G401 (cell line): ENCODE measurements at regions not wholly inside any gene's neighbourhood (a gene's known extent, or its start where the extent isn't known, plus 50 kb on each side); places are given as distances from the start of the nearest gene placed in this dataset.
"Not testable (repeated sequence)": the region's sequence is repeated elsewhere in the genome, so short reads cannot be mapped to it uniquely, and the experiment has no call there.

Experiments used
- DNase-seq: peaks from one replicate; pipeline ENCODE4 v3.0.0-alpha.2; 2015; ENCODE audit warnings: low spot score
- in situ Hi-C: cut with HindIII; loops from 2 replicates; pipeline ENCODE4 v1.10.0; 2016; ENCODE audit warnings: low sequenced_read_pairs, mixed read lengths

GRCh38 chr14:85336817-85337216, 193.1 kb upstream of the FLRT2 start:
- no peak for DNase-seq
- in situ Hi-C loops = no loop called here

GRCh38 chr14:85338895-85339294, 191.0 kb upstream of the FLRT2 start:
- in situ Hi-C loops = no loop called here
- no peak for DNase-seq

- DNase-seq = no peak
- in situ Hi-C loops = no loop called here
Measured at GRCh38 chr14:85342858-85343607, 186.9 kb upstream of the FLRT2 start.

GRCh38 chr14:85344171-85344570, 185.8 kb upstream of the FLRT2 start:
- in situ Hi-C loops = no loop called here
- no peak for DNase-seq

GRCh38 chr14:85344847-85345570, 184.9 kb upstream of the FLRT2 start:
- DNase-seq = no peak
- in situ Hi-C loops = no loop called here

- in situ Hi-C loops = no loop called here
- no peak for DNase-seq
Measured at GRCh38 chr14:85350667-85351066, 179.3 kb upstream of the FLRT2 start.

- in situ Hi-C loops = not testable (repeated sequence)
Measured at GRCh38 chr14:85352588-85352987, 177.4 kb upstream of the FLRT2 start.

GRCh38 chr14:85357120-85357519, 172.8 kb upstream of the FLRT2 start:
- in situ Hi-C loops = no loop called here
- DNase-seq = no peak

More at GRCh38 chr14:85352588-85352987, 177.4 kb upstream of the FLRT2 start:
- not testable (repeated sequence) for DNase-seq

- in situ Hi-C loops = no loop called here
- no peak for DNase-seq
Measured at GRCh38 chr14:85358136-85358785, 171.7 kb upstream of the FLRT2 start.

GRCh38 chr14:85359505-85359904, 170.4 kb upstream of the FLRT2 start:
- DNase-seq = no peak
- in situ Hi-C loops = no loop called here

- in situ Hi-C loops = no loop called here
- no peak for DNase-seq
Measured at GRCh38 chr14:85363358-85363757, 166.6 kb upstream of the FLRT2 start.

- DNase-seq = no peak
- in situ Hi-C loops = no loop called here
Measured at GRCh38 chr14:85366226-85366625, 163.7 kb upstream of the FLRT2 start.

GRCh38 chr14:85380881-85381280, 149.1 kb upstream of the FLRT2 start:
- DNase-seq = no peak
- in situ Hi-C loops = no loop called here

- no peak for DNase-seq
- in situ Hi-C loops = no loop called here
Measured at GRCh38 chr14:85382341-85382740, 147.6 kb upstream of the FLRT2 start.

- in situ Hi-C loops = no loop called here
Measured at GRCh38 chr14:85387181-85387580, 142.8 kb upstream of the FLRT2 start.

GRCh38 chr14:85390236-85390635, 139.7 kb upstream of the FLRT2 start:
- in situ Hi-C loops = no loop called here
- no peak for DNase-seq

More at GRCh38 chr14:85387181-85387580, 142.8 kb upstream of the FLRT2 start:
- DNase-seq = no peak

- in situ Hi-C loops = no loop called here
- DNase-seq = no peak
Measured at GRCh38 chr14:85391455-85391854, 138.5 kb upstream of the FLRT2 start.

- no peak for DNase-seq
- in situ Hi-C loops = no loop called here
Measured at GRCh38 chr14:85391892-85392291, 138.1 kb upstream of the FLRT2 start.

GRCh38 chr14:85399186-85399585, 130.8 kb upstream of the FLRT2 start:
- in situ Hi-C loops = no loop called here
- no peak for DNase-seq

GRCh38 chr14:85400678-85401077, 129.3 kb upstream of the FLRT2 start:
- in situ Hi-C loops = no loop called here

More at GRCh38 chr14:85400678-85401077, 129.3 kb upstream of the FLRT2 start:
- DNase-seq = no peak
